ENCODE measurements at regions not wholly inside any gene's neighbourhood (a gene's known extent, or its start where the extent isn't known, plus 50 kb on each side); places are given as distances from the start of the nearest gene placed in this dataset.
"Not testable (repeated sequence)": the region's sequence is repeated elsewhere in the genome, so short reads cannot be mapped to it uniquely, and the experiment has no call there.

DNA sequence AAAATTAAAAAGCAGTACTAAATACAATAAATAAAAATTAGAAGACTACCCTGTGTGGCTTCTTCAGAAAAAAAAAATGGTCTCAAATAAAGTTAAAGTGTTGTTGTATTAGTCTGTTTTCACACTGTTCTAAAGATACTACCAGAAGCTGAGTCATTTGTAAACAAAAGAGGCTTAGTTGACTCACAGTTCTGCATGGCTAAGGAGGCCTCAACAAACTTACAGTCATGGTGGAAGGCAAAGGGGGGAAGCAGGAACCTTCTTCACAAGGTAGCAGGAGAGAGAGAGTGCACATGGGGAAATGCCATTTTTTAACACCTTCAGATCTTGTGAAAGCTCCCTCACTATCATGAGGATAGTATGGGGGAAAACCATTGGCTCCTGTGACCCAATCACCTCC lies 612.8 kb downstream of the RNF144A start:
- DNase-seq (ENCODE audit: low spot score): peak; percentile 16

DNA sequence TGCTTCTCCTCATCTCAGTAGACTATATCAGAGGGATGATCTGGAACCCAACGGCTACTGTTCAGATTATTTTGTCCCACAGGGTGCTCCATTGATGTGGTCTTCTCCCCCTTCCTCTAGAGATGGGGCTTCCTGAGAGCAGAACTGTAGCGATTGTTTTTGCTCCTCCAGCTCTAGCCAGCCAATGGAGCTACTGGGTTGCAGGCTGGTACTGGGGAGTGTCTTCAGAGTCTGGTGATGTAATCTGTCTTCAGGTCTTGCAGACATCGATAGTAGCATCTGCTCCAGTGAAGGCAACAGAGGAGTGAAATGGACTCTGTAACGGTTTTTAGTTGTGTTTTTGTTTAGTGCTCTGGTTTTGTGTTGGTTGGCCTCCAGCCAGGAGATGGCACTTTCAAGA lies 621.9 kb downstream of the RNF144A start:
- no peak for DNase-seq (ENCODE audit: low spot score)

DNA sequence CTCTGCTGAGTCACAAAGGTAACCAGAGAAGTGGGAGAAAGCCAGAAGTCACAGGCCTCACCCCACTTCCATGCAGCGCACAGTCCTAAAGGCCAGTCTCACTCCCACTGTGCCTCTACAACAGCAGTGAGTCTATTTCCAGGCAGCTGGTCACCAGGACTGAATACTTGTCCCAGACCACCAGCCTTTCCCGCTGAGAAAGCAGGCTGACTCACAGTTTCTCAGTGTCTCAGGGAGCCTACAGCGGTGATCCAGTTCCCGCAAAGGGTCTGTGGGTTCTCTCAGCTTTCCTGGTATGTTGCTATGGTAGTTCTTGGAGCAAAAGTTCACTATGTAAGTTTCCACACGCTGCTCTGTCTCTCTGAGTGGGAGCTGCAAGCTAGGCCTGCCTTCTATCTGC lies 622.5 kb downstream of the RNF144A start:
- DNase-seq (ENCODE audit: low spot score): peak; percentile 16

DNA sequence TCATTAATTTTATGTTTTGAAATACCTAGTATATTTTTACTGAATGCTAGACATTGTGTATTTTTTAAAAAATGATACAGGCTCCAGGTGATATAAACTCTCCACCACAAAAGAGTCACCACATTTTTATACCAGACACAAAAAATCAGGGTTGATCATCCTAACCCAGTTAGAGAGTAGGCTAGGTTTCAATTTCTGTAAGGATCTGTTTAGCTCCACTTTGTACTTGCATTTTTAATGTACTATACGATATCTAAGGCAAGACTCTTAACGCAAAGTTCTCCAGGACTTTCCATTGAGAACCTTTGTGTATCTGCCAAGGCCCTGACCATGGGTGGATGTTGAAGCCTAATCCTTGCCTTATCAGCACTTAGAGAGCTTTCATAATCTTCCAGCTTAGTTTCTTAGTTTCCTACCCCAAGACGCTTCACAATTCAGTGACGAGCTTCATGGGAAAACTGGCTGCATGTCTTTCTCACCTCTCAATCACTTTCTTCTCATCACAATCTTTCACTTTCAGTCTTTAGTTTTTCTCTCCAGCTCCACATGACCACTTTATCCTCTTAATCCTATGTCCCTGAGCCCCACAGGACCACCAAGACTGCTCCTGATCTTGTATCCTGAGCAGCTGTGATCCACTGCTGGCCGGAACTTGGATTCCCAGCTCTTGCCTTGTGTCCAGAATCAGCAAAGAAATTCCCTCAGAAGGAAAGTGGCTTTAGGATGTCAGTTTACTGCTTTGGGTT lies 635.8 kb downstream of the RNF144A start:
- DNase-seq (ENCODE audit: low spot score): no peak

DNA sequence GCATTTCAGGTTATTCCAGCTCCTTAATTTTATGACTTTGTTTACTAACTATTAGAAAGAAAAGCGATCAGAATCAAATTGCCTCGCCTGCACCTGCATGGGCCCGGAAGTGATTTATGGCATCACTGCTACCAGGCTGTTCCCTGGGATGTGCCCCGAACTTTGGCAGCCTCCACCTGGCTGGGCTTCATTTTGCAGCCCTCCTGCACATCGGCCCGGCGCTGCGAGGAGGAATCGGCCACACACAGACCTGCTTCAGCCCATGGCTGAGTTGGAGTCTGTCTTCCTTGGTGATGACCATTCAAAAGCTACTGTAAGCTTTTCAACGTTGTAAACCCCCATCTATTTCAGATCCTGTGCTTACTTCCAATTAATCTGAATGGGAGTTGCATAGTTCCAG lies 638.0 kb downstream of the RNF144A start:
- no peak for DNase-seq (ENCODE audit: low spot score)

DNA sequence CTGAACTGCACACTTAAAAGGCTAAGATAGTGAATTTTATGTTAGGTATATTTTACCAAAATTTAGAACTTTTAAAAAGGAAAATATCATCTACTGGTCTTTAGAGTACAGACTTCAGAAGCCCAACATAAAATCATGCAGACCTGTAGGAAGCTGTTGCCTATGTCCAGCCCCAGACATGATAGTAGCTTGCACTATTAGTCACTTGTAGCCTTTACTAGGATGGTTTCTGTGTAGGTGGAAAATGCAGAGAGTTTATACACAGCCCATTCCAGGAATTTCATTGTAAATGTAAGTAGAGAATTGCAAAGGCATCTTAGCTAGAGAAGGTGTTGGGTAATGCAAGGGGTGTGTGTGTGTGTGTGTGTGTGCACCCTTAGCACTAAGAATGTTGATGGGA lies 640.2 kb downstream of the RNF144A start:
- no peak for DNase-seq (ENCODE audit: low spot score)

DNA sequence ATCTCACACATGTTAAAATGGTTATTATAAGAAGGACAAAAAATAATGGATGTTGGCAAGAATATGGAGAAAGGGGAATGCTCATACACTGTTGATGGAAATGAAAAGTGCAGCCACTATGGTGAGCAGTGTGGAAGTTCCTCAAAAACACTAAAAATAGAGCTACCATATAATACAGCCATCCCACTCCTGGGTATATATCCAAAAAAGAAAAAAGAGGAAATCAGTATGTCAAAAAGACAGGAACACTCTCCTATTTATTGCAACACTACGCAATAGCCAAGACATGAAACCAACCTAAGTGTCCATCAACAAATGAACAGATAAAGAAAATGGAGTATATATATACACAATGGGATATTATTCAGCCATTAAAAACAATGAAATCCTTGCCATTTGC lies 642.6 kb downstream of the RNF144A start:
- DNase-seq (ENCODE audit: low spot score): no peak

DNA sequence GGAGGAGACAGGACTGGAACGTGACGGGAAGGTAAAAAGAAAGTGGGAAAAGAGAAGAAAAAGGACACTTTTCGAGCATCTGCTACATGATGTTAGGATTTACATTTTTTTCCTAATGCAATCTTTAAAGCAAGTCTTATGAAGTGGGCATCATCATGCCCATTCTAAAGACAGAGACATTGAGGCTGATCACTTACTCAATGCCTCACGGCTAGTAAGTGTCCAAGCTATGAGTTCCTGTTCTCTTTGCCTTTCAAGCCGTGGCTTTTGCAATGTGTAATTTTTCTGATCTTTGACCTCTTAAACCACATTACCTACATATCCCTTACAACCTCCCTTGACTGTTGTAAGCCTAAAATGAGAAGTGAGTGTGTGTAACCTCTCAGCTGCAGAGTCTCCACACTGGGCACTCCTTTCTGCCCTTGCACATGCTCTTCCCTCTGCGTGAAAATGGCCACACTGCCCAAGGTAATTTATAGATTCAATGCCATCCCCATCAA lies 649.2 kb downstream of the RNF144A start:
- no peak for DNase-seq (ENCODE audit: low spot score)

DNA sequence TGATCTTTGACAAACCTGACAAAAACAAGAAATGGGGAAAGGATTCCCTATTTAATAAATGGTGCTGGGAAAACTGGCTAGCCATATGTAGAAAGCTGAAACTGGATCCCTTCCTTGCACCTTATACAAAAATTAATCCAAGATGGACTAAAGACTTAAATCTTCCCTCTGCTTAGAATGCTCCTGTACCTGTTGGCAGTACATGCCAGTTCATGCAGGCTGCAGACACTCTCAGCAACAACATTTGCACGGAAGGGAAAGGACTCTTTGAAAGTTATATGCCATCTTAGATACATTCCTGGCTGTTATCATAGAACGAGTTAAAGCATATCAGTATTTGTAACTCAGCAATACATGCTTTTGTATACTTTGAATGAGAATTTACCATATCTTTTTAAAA lies 649.9 kb downstream of the RNF144A start:
- DNase-seq (ENCODE audit: low spot score): not testable (repeated sequence)

DNA sequence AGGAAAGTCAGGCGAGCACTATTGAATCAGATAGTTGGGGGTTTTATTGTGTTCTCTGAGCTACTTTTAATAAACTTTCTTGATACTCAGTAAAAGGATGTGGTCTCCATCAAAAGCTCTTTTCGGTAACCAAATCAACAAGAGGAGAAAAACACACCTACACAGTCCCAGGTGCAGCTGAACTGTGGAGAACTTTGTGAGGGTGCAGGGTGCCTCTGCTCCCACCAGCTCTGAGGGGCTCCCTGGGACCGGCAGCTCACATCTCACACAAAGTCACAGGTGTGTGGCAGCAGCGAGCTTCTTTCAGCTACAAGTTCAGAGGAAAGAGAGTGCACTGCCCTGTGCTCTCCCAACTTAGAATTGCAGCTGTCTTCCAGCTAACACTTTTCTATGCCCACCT lies 650.4 kb downstream of the RNF144A start:
- DNase-seq (ENCODE audit: low spot score): no peak

DNA sequence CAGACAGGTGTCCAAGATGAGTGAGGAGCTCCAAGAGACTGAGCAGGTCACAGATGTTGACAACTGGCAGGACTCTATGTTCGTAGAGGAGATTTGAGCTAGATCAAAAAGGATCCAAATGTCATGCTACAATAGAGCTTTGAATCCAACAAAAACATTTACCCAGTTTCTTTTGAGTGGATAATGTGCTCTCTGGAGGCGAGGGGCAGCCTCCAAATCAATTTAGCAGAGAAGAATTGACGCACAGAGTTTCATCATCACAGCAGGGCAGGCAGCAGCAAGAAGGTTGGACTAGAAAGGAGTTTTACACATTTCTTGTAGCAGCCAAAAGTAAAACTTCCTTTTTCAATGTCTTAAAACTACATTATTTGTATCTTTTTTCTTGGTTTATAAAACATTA lies 653.0 kb downstream of the RNF144A start:
- no peak for DNase-seq (ENCODE audit: low spot score)

DNA sequence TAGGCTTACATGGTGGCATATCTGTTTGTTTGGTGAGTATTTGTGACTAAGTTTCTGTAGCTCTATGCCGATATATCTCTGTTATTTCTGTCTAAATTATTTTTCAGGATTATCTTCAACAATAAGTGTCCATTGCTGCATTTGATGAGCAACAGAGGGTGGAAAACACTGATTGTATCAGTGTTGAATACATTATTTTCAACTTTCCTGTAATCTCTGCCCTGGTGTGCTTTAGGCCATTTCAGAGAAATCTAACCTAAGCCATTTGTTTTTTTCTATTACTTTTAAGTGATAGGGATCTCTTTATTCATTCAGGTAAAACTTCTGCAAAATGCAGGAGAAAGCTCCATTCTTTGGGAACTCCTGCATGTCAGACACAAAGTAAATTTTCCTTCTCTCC lies 654.5 kb downstream of the RNF144A start:
- no peak for DNase-seq (ENCODE audit: low spot score)

DNA sequence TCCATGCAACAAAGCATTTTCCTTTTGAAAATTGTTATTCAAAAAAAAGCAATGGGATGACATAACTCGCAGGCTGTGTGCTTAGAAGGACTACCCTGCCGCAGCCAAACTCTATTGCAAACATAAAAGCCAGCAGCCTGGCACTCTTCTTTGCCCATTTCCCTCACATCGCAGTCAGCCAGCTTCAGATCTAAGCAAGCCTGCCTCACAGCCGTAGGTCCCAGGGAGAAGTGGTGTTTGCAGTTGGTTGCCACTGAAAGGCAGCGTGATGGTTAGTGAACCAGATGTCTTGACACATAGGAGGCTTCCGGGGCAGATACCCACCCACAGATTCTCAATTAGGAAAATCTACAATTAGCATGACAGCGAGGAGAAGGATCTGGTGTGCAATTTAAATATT lies 655.2 kb downstream of the RNF144A start:
- no peak for DNase-seq (ENCODE audit: low spot score)

DNA sequence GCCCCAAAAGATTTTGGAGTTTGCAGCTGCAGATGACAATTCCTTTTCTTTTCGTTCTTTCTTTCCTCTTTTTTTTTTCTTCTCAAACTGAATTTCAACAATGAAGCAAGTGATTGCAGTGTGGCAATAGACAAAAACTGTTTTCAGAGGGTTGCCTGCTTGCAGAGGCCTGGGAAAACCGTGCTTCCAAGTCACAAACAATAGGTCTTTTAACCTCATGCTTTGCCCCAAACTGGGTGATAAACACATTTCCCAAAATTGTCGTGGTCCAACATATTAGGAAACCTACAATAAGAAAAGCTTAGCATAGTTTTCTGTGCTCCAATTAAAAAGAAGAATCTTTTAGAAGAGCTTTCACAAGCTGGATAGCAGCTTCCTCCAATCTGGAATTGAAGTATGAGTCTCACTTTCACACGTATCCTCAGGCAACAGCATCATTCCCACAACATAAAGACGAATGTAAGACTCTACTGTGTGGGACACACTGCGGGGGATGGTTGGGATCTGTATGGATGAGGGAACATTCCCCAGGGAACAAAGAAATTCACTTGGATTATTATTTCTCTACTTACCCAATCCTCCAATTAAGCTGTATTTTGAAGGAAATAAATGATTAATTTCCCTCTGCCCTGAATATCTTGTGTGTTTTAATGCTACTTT lies 656.1 kb downstream of the RNF144A start:
- DNase-seq (ENCODE audit: low spot score): no peak

DNA sequence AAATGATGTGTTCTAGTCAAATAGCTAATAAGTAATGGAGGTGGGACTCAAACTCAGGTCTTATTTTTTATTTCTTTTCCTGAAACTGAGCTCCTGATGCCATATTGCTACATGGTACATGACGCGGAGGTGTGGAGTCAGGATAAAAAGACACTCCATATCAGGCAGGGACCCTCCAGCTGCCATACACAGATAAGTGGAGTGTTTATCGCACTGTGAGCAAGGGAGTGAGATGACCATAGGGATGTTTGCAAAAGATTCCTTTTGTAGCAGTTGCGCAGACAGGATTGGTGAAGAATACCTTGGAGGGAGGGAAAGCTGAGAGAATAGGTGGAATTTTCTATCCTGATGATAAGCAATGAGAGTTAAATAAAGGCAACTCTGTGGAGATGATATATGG lies 657.2 kb downstream of the RNF144A start:
- DNase-seq (ENCODE audit: low spot score): no peak

DNA sequence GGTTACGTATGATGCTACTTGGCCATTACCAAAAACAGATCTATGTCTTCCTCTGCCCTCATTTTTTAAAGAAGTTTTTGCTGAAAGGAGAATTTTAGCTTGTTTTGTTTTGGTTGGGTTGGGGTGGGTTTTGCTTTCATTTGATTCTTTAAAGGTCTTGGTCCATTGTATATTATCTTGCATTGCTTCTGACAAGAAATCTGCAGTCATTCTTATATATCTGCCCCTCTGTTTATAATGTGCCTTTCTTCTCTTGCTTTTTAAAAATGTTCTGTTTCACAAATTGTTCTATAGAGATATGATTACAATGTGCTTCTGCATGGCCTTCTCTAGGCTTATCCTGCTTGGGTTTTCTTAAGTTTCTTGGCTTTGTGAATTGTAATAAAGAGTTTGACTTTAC lies 660.6 kb downstream of the RNF144A start:
- no peak for DNase-seq (ENCODE audit: low spot score)

DNA sequence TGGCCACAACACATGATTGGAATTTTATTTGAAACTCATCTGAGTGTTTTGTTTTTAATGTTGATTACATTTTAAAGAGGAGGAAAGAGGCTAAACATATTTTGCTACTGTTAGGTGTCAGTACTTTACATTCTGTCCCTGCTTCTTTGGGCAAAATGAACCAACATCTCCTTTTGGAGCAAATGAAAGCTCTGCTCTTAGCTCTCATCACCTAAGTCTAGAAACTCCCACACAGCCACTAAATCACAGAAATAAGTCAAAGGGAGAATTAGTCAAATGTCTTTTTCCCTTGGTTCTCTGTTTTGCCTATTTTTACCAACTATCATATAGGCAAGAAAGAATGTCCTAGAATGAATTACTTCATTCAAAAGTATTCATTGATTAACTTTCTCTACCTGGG lies 666.8 kb downstream of the RNF144A start:
- DNase-seq (ENCODE audit: low spot score): no peak

DNA sequence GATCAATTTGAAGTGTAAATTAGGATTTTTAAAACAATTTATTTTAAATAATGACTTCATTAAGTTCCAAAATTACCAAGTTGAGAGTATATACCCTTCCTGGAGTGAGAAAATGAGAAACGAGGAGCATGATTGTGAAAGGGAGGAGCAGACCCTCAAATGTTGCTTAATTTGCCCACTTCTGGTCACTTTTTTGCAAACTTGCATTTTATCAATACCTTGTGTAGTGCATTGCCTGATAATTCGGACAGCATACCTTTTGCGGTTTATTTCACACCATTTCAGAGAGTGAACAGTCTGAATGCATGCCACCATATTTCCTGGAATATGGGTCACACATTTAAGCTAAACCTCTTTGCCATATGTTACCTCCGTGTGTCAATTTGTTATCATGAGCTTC lies 669.7 kb downstream of the RNF144A start:
- DNase-seq (ENCODE audit: low spot score): no peak

DNA sequence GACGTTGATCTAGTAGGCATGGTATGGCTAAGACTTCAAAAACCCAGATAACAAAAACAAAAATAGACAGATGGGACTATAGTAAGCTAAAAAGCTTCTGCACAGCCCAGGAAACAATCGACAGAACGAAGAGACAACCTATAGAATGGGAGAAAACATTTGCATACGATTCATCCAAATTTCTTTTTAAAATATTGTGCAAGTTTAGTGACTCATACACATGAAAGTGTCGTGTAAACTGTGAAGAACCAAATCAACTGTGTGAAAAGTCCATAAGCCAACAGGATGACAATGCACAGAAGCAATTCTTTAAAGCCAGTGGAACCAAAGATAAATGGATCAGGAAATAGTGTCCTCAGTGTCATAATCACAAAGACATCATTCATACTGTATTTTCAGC lies 671.1 kb downstream of the RNF144A start:
- no peak for DNase-seq (ENCODE audit: low spot score)

DNA sequence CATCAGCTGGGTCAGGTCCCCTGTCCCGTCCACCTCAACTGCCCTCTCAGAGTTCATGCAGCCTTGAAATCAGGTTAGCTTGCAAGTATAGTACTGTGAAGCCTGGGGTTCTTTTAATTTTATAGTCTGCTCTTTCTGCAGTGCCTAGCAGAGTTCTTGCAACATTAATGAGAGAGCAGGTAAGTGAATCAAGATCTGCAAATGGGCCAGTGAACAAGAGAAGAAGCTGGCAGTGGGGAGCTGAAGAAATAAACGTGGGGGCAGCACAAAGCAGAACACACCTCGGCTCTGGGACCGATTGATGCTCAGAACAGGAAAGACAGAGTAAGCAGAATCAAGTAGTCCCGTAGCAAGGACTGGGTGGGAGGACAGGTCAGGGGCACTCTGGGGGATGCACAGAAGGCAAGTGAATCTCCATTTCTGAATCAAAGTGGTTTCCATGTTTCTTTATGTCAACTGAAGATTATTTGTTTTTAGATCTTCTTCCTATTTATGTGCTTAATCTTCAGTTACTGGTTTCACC lies 675.5 kb downstream of the RNF144A start:
- DNase-seq (ENCODE audit: low spot score): no peak

DNA sequence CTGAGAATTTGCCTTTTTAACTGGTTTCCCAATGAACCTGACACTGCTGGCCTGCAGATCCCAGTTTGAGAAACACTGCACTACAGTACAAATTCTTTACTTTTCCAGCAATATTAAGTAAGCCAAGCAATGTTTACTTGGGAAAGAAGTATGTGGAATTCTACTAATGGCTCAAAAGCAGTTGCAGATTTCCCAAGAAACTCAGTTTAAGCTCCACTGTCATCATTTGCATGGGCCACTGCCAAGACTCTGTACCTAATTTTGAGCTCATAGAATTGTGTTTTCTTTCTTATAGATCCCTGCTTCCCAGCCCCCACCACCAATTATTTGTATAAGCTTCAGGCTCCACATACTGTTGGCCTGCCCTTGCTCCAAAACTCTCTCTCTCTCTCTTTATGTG lies 676.1 kb downstream of the RNF144A start:
- DNase-seq (ENCODE audit: low spot score): no peak

DNA sequence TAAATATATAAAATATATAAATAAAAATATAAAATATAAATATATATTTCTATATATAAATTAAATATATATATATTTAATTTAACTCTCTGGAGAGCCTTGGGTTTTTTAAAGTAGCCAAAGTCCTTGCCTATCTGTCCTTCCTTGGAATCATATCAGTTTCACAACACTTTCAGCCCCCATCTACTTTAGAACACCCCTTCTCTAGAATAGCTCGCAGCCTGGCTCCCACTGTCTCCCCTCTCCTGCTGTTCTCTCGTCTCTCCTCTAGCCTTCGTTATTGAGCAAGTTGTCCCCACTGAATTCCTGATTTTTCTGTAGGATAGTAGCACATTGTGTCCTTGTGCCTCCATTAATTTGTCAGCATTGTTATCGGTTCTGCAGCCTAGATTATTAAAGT lies 677.0 kb downstream of the RNF144A start:
- DNase-seq (ENCODE audit: low spot score): no peak

DNA sequence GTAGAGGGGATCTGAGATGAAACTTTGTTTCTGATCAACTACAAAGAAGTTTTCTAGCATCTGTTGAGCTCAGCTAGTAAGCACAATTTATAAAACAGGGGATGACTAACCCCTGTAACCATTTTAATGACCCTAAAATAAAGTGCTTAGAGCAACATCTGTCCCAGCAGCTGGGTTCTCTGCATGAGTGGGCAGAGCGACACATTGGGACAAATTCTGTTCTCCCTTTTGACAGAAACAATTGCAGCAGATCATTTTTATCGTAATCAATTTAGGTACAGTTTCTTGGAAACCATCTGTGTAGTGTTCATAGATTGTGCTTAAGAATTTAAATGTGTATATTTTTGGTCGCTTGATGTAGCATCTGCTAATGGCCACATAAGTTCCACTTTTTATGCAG lies 678.0 kb downstream of the RNF144A start:
- DNase-seq (ENCODE audit: low spot score): no peak

All from H4 (cell line).